ENCODE measurements at regions not wholly inside any gene's neighbourhood (a gene's known extent, or its start where the extent isn't known, plus 50 kb on each side); places are given as distances from the start of the nearest gene placed in this dataset.
"Not testable (repeated sequence)": the region's sequence is repeated elsewhere in the genome, so short reads cannot be mapped to it uniquely, and the experiment has no call there.

GRCh38 chr5:99521666-99522065 is 592.9 kb upstream of the CHD1 start:
- TF ChIP-seq CTCF, POLR2A (IDR thresholded peaks at IDR 0.05): not testable (repeated sequence)
